UCSD-AML1 (cell line): ENCODE measurements at regions not wholly inside any gene's neighbourhood (a gene's known extent, or its start where the extent isn't known, plus 50 kb on each side); places are given as distances from the start of the nearest gene placed in this dataset.

Experiments used
- DNase-seq: peaks from one replicate; lab custom pipeline; 2025; ENCODE audit not compliant: unreplicated experiment; lab: John Stamatoyannopoulos, UW

- no peak for DNase-seq
Measured at GRCh38 chr18:65322895-65323294, 427.9 kb upstream of the CDH7 start.

DNA sequence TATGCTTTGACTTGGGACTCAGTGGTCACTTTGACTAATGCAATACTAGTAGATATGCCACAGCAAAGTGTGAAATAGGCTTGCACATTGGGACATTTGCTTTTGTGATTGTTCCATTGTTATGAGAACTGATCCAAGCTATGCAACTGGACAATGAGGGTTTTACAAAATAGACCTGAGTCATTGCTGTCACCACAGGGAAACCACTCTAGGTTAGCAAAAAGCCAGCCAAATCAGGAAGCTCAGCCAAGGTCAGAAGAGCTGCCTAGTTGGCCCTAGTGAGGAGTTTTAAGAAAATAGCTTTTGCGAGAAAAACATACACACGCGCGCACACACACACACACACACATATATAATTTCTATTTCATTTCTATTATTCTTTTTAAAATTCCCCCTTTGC is 452.4 kb upstream of the CDH7 start:
- peak; percentile 8 for DNase-seq

DNA sequence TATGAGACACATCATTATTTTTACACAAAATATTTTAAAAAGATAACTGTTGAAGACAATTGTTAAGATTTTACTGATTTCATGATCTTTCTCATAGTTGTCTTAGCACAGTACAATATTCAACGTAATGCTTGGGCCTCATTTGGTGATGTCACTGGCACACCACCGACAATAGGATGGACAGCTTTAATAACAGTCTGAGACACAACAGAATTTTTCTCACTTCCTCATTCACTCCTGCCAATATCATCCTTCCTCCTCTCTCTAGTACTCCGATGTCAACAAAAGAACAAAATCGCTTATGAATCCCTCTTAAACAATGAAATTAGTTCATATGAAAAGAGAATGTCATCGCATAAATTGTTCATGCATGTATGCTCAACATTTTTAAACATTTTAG is 461.9 kb upstream of the CDH7 start:
- no peak for DNase-seq

DNA sequence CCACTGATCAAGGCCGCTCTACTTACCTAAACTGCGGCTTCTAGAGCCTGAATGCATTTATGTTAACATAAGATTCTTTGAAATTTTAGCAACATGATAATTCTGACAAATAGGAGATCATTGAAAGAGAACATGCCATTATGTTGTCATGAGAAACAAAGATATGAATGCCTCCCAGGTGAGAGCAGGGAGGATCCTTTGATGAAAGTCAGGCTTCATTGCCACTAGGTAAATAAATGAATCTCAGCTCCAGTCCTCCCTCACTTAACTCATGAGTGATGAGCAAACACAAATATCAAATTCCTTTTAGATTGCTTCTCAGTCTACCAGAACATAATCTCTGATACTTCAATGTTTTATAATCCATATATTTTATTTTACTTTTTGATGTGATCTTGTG is 463.2 kb upstream of the CDH7 start:
- no peak for DNase-seq

GRCh38 chr18:65282096-65282495 is 468.7 kb upstream of the CDH7 start:
- DNase-seq = no peak

- DNase-seq = no peak
Measured at GRCh38 chr18:65279668-65280305, 471.0 kb upstream of the CDH7 start.

GRCh38 chr18:65278939-65279667 is 471.7 kb upstream of the CDH7 start:
- no peak for DNase-seq

DNA sequence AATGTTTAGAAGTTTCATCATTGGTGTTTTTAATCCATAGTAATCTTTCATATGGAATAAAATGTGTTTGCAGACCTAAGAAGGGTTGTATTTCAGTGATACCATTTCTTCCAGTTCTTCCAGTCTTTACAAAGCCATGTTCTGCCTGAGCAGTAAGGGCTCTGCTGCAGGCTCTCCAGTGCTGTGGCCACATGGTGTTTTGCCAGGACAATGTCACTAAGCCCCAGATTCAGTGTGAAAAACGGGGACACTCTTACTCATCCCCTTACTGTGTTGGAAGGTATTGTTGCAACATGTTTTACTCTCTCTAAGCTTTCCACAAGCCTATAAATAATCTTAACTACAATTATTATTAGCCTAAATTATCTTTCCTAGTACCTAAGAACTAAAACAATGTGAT is 481.4 kb upstream of the CDH7 start:
- DNase-seq = no peak

DNA sequence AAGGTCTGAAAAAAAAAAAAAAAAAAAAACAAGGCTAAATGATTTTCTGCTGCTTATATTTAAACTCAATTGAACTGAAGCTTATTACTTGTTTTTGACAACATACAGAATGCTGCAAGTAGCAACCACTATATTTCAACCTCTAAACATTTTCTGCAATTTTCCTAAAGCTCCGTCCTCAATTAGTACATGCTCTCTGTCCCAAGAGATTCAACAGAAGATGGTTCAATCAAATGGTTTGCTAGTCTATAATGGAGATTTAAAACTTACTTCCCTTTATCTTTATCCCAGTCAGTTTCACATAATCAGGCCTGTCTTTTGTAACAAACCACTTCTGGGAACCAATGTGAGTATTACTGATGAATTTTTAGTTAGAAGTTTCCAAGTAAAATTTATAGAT is 485.1 kb upstream of the CDH7 start:
- no peak for DNase-seq

GRCh38 chr18:65260030-65260429 is 490.8 kb upstream of the CDH7 start:
- DNase-seq = no peak

DNA sequence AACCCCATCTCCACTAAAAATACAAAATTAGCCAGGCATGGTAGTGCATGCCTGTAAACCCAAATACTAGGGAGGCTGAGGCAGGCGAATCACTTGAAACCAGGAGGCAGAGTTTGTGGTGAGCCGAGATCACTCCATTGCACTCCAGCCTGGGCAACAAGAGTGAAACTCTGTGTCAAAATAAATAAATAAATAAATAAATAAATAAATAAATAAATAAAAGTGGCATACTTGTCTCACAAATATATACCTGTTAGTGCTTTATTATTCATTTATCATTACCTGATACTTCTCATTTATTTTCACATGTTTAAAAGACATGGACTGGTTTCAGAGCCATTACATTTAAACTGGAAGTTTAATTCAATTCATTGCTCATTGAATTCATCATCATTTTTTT is 491.4 kb upstream of the CDH7 start:
- DNase-seq = no peak

DNA sequence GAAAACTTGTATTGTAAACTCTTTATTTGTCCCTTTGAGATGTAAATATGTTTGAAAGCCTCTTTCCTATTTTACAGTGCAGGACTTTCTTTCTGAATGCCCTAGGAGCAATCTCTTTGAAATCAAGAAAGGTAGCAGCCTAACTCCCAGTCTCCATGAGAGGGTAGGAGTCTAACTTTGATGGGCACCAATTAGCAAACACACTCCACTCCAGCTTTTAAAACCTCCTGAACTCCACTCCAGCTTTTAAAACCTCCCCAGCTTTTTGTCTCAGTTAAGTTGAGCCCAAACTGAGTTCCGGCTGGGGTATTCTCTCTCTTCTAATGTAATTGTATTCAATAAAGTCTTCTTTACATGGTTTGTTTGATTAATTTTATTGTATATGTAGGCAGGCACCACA is 493.7 kb upstream of the CDH7 start:
- DNase-seq = no peak

DNA sequence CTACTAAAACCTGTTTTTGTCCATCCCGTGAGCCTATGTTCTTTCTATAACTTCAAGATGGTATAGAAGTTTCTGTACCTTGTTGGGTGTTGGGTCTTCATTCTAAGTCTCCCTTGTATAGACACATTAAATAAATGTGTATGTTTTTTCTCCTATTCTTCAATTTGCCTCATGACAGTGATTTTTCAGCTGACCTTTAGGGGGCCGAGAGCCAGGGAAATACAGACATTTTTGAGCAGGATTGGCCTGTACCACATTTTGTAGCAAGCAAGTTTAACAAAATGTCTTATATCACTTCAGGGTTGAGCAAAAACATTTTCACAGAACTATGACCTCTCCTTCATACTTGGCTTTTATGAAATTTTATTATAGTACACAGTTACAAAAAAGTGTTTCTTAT is 495.4 kb upstream of the CDH7 start:
- no peak for DNase-seq

DNA sequence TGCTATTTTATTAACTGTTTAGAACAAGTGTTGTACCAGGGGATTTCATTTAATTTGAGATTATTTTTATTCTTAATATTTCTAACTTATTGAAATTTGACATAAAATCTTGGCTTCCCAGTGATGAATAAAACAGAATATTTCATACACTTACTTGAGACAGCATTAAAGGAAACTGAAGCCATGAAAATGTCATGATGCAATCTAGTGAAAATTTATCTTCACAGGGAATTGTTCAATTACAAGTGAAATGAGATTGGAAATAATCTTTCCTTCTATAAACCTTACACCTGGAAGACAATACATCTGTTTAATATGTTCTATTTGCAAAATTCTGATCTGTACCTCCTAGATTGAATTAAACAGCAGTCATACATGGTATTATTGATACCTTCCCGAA is 511.0 kb upstream of the CDH7 start:
- no peak for DNase-seq

DNA sequence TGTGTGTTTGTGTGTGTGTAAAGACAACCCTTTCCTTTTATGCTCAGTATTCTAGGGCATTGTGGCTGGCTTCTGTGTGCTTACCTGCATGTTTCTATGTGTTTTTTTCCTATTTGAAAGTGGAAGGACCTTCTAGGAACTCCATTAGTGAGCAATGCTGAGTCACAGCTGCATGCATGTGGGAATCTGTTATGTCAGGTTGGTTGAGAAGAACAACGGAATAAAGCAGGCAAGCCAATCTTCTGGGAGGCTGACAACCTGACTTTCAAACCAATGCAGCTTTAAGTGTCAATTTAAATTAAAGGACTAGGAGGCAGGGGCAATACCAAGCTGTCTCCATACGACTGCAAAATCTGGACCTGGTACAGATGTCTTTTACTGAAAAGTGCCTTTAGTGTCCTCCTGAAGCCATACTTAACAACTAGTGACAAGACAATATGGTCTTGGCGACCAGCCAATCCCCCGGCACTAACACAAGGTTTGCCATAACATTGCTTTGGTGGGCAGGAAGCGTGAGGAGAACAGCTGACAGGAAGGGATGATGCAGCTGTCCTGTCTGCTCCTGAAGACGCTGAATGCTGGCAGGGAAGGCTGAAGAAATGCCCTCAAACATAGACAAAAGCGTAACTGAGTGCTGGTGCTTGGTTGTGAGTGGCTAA is 514.7 kb upstream of the CDH7 start:
- no peak for DNase-seq

DNA sequence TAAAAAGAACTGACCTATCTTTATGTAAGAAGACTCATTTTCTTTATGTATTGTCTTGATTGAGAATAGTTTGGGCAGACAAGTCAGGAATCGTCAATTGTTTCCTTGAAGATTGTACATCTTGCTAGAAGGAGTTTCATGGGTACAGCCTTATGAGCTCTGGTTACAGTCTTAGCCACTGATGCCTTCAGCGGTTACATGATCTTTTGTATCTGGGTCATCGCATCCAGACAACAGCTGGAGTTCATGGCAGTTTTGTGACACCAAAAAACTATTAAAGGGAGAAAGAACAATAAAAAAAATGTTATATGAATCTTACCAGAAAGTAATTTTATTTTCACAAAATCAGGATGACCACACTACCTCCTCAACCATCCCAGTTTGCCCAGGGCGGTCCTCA is 520.5 kb upstream of the CDH7 start:
- DNase-seq = no peak

GRCh38 chr18:65227970-65228369 is 522.8 kb upstream of the CDH7 start:
- DNase-seq = no peak

GRCh38 chr18:65221736-65222135 is 529.1 kb upstream of the CDH7 start:
- no peak for DNase-seq

- no peak for DNase-seq
Measured at GRCh38 chr18:65221115-65221514, 529.7 kb upstream of the CDH7 start.

DNA sequence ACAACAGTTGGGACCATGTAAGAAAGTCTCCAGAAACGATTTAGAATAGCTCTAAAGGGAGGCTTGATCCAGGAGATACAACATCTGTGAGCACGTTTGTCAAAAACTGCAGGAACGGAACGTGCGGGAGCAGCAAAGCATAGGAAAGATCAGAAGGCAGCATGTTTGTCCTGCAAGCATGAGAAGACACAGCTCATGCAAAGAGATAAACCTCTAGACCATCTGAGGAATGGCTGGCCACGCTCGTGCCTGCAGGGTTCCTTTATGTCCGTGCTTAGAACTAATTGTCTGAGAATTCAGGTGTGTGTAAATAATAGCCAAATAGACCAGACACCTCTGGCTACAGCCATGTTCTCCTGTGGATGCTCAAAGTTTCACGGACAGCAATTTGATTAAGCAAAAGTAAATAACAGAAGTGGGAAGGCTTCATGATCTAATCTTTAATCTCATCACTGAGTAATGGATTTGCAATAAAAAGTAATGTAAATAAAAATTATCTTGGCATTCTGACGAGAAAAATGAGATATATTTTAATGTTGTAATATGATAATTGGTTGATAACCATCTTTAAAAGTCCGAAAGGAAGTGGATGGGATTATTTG is 534.8 kb upstream of the CDH7 start:
- no peak for DNase-seq

DNA sequence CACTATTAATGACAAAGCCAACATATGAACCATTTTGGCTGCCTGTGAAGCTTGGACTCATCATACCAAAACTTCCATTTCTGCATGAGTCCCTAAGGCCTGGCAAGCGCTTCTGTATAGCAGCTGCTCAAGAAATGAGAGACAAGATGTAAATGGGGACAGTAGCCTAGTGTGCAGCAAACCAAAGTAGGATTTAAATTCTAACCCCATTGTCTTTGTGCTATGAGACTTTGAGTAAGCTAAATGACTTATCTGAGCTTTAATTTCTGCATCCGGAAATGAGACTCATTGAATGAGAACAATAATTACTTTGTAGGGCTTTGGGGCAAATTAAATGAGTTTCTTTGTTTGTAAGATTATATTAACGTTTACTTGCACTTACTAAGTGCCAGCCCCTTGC is 536.4 kb upstream of the CDH7 start:
- no peak for DNase-seq
